Upper lobe of left lung (tissue), 4 donors: ENCODE measurements at regions not wholly inside any gene's neighbourhood (a gene's known extent, or its start where the extent isn't known, plus 50 kb on each side); places are given as distances from the start of the nearest gene placed in this dataset.

Experiments used
- CTCF ChIP-seq, 6 experiments: fragments of 450-650 bp in 4 of 6; fragments of 200-600 bp in 2 of 6; sonication (generic) in 2 of 6; IDR thresholded peaks; one replicate each; pipeline ENCODE4 v1.5.1; 2016 to 2019; ENCODE audit warnings: antibody characterized with exemption in 6 of 6
- EP300 ChIP-seq, 4 donors: sonication (generic); formaldehyde crosslinking; IDR thresholded peaks; one replicate each; pipeline ENCODE4 v1.5.1; 2017; ENCODE audit warnings: antibody characterized with exemption in 4 of 4, control low read depth in 2 of 4
- POLR2A ChIP-seq, 4 donors: fragments of 450-650 bp; IDR thresholded peaks; one replicate each; pipeline ENCODE4 v1.5.1; 2016 to 2017; ENCODE audit warnings: antibody characterized with exemption in 4 of 4, mild to moderate bottlenecking in 2 of 4
- POLR2AphosphoS5 ChIP-seq, 2 donors: sonication (generic); formaldehyde crosslinking; IDR thresholded peaks; one replicate each; pipeline ENCODE4 v1.5.1; 2017; ENCODE audit warnings: antibody characterized with exemption in 2 of 2

- TF ChIP-seq POLR2AphosphoS5 (IDR thresholded peaks at IDR 0.05) (no peak), CTCF (IDR thresholded peaks at IDR 0.05) (no peak), POLR2A (IDR thresholded peaks at IDR 0.05) (no peak), EP300 (IDR thresholded peaks at IDR 0.05) (no peak)
Observed at GRCh38 chr3:55204417-55204816, 276.6 kb upstream of the LRTM1 start.
